T-helper 9 cell (primary cell): ENCODE measurements at regions not wholly inside any gene's neighbourhood (a gene's known extent, or its start where the extent isn't known, plus 50 kb on each side); places are given as distances from the start of the nearest gene placed in this dataset.

Source experiments
- DNase-seq: peaks from one replicate; pipeline ENCODE4 v3.0.0-alpha.2; 2020

GRCh38 chr20:58162986-58163385, 65.5 kb downstream of the ANKRD60 start:
- DNase-seq = no peak

GRCh38 chr20:58161192-58161591, 67.3 kb downstream of the ANKRD60 start:
- no peak for DNase-seq

- DNase-seq = no peak
Measured at GRCh38 chr20:58160451-58161061, 67.9 kb downstream of the ANKRD60 start.

- DNase-seq = no peak
Measured at GRCh38 chr20:58155148-58155925, 73.1 kb downstream of the ANKRD60 start.

- DNase-seq = no peak
Measured at GRCh38 chr20:58154113-58154512, 74.3 kb downstream of the ANKRD60 start.

- DNase-seq = no peak
Measured at GRCh38 chr20:58153121-58153520, 75.3 kb downstream of the ANKRD60 start.

GRCh38 chr20:58150772-58151171, 77.7 kb downstream of the ANKRD60 start:
- no peak for DNase-seq

GRCh38 chr20:58149437-58150091, 78.9 kb downstream of the ANKRD60 start:
- no peak for DNase-seq

GRCh38 chr20:58148891-58149290, 79.6 kb downstream of the ANKRD60 start:
- no peak for DNase-seq

- DNase-seq = no peak
Measured at GRCh38 chr20:58147628-58148370, 80.7 kb downstream of the ANKRD60 start.

- DNase-seq = no peak
Measured at GRCh38 chr20:58146746-58147140, 81.7 kb downstream of the ANKRD60 start.

- DNase-seq = no peak
Measured at GRCh38 chr20:58146081-58146745, 82.2 kb downstream of the ANKRD60 start.

GRCh38 chr20:58145506-58146080, 82.9 kb downstream of the ANKRD60 start:
- DNase-seq = no peak

GRCh38 chr20:58144096-58144495, 84.4 kb downstream of the ANKRD60 start:
- no peak for DNase-seq

GRCh38 chr20:58143531-58143930, 84.9 kb downstream of the ANKRD60 start:
- DNase-seq = no peak

- no peak for DNase-seq
Measured at GRCh38 chr20:58142843-58143185, 85.6 kb downstream of the ANKRD60 start.

GRCh38 chr20:58141971-58142842, 86.2 kb downstream of the ANKRD60 start:
- no peak for DNase-seq

GRCh38 chr20:58141496-58141895, 87.0 kb downstream of the ANKRD60 start:
- no peak for DNase-seq

GRCh38 chr20:58140787-58141425, 87.5 kb downstream of the ANKRD60 start:
- DNase-seq = no peak

GRCh38 chr20:58139849-58140786, 88.3 kb downstream of the ANKRD60 start:
- DNase-seq = no peak
